K562 (cell line): ENCODE measurements at regions not wholly inside any gene's neighbourhood (a gene's known extent, or its start where the extent isn't known, plus 50 kb on each side); places are given as distances from the start of the nearest gene placed in this dataset.

Experiments
- ATAC-seq: fragments of 200-7000 bp; cut with Tn5 transposase; 3 replicates; pipeline ENCODE4 v1.9.1; 2020; ENCODE audit warnings: moderate library complexity
- BruUV-seq: library from RNA; stranded (reverse); fragments of 400-500 nt; replicated peaks from 2 replicates; lab custom pipeline; 2021; lab: Mats Ljungman, UMichigan
- CTCF ChIA-PET: fragments of 300-600 bp; formaldehyde crosslinking; extraction: SDS; loops from one replicate; lab custom pipeline; 2021; ENCODE audit warnings: low intra/inter-chr PET ratio; lab: Yijun Ruan, JAX
- POLR2A ChIA-PET: fragments of 300-600, 350-650 bp; sonication (Branson Sonifier 250); formaldehyde crosslinking; extraction: SDS; loops from one replicate; lab custom pipeline; 2021; ENCODE audit warnings: antibody characterized with exemption, inconsistent platforms; lab: Yijun Ruan, JAX
- DNase-seq, 4 experiments: peaks; one replicate each; pipeline versions ENCODE4 v3.0.0 to v3.0.0-alpha.2; 2011 to 2018; ENCODE audit warnings: low spot score in 3 of 4, mixed read lengths in 3 of 4; ENCODE audit errors: extremely low read depth in 1 of 4
- FAIRE-seq: peaks from 2 replicates; lab custom pipeline; 2011; peaks lifted over from hg19 to GRCh38; lab: Jason Lieb, UNC
- H2AFZ ChIP-seq: 2 replicates; pipeline ENCODE4 v1.6.0; 2011; ENCODE audit warnings: low read depth, low read length, control low read depth, inconsistent platforms
- H3K27ac ChIP-seq: fragments of 200-600 bp; 3 replicates; pipeline ENCODE4 v1.8.0; 2011; ENCODE audit warnings: low read depth, mild to moderate bottlenecking, control low read depth, inconsistent platforms, low read length, moderate library complexity, mixed read lengths; ENCODE audit errors: extremely low read depth
- H3K27me3 ChIP-seq, 2 experiments: fragments of 300-600 bp in 1 of 2; 2 replicates in 1 of 2; 3 replicates in 1 of 2; pipeline versions ENCODE4 v1.6.0 to v1.8.0; 2011; ENCODE audit warnings: inconsistent platforms in 2 of 2, low read length in 2 of 2, mild to moderate bottlenecking in 1 of 2, mixed read lengths in 1 of 2, moderate library complexity in 1 of 2; ENCODE audit not compliant: control insufficient read depth in 2 of 2, insufficient read depth in 2 of 2
- H3K36me3 ChIP-seq: fragments of 300-600 bp; 3 replicates; pipeline ENCODE4 v1.8.0; 2011; ENCODE audit warnings: mild to moderate bottlenecking, low read length, inconsistent platforms; ENCODE audit not compliant: control insufficient read depth, insufficient read depth
- H3K4me1 ChIP-seq, 2 experiments: fragments of 200-600 bp in 1 of 2; replicated peaks in 1 of 2; 2 replicates in 1 of 2; 3 replicates in 1 of 2; pipeline versions ENCODE4 v1.5.1 to v1.8.0; 2011; ENCODE audit warnings: inconsistent platforms in 2 of 2, low read length in 2 of 2, mild to moderate bottlenecking in 1 of 2, mixed read lengths in 1 of 2, moderate library complexity in 1 of 2; ENCODE audit not compliant: control insufficient read depth in 2 of 2, insufficient read depth in 2 of 2
- H3K4me2 ChIP-seq: 2 replicates; pipeline ENCODE4 v1.6.1; 2011; ENCODE audit warnings: low read length, control low read depth, inconsistent platforms, mixed read lengths; ENCODE audit not compliant: insufficient read depth
- H3K4me3 ChIP-seq: fragments of 200-600 bp; sonication (generic), shearing (Covaris generic); 2 replicates; pipeline ENCODE4 v1.5.1; 2016; ENCODE audit warnings: control low read depth, inconsistent platforms
- H3K79me2 ChIP-seq: fragments of 200-600 bp; 3 replicates; pipeline ENCODE4 v1.8.0; 2011; ENCODE audit warnings: low read length, inconsistent platforms; ENCODE audit not compliant: control insufficient read depth, insufficient read depth
- H3K9ac ChIP-seq, 2 experiments: 2 replicates each; pipeline versions ENCODE4 v1.6.0 to v1.6.1; 2011; ENCODE audit warnings: low read depth in 2 of 2, low read length in 2 of 2, control low read depth in 1 of 2, inconsistent platforms in 1 of 2, mild to moderate bottlenecking in 1 of 2, mixed read lengths in 1 of 2; ENCODE audit not compliant: insufficient read depth in 1 of 2
- H3K9me1 ChIP-seq: one replicate; pipeline ENCODE4 v1.6.0; 2011; ENCODE audit warnings: inconsistent platforms, mild to moderate bottlenecking, low read length, moderate library complexity; ENCODE audit not compliant: control insufficient read depth, insufficient read depth
- H3K9me3 ChIP-seq: replicated peaks from 2 replicates; pipeline ENCODE4 v1.5.1; 2011; ENCODE audit warnings: low read depth, low read length, inconsistent platforms; ENCODE audit not compliant: control insufficient read depth, insufficient read depth
- H4K20me1 ChIP-seq: replicated peaks from 2 replicates; pipeline ENCODE4 v1.6.1; 2011; ENCODE audit warnings: low read length, inconsistent platforms, mixed read lengths; ENCODE audit not compliant: control insufficient read depth, insufficient read depth
- CEBPG ChIP-seq, 3 experiments: fragments of 200-800 bp in 1 of 3; sonication (Bioruptor generic) in 1 of 3; sonication (generic) in 1 of 3; formaldehyde crosslinking in 1 of 3; IDR thresholded peaks in 2 of 3; conservative IDR thresholded peaks in 1 of 3; 2 replicates each; pipeline versions ENCODE4 v1.6.1 to v1.8.0; 2016 to 2022; ENCODE audit warnings: missing compliant biosample characterization in 2 of 3, missing genetic modification characterization in 2 of 3, mild to moderate bottlenecking in 1 of 3, missing genetic modification reagents in 1 of 3
- DMBX1 ChIP-seq: fragments of 250-450 bp; sonication (Bioruptor Pico); IDR thresholded peaks from 2 replicates; pipeline ENCODE4 v1.8.0; 2022; ENCODE audit warnings: inconsistent platforms, mild to moderate bottlenecking, moderate library complexity, borderline replicate concordance
- FOSL1 ChIP-seq: fragments of 200-800 bp; sonication (Bioruptor generic); conservative IDR thresholded peaks from 2 replicates; pipeline ENCODE4 v1.6.1; 2016; ENCODE audit warnings: missing genetic modification characterization, missing compliant biosample characterization
- NUFIP1 ChIP-seq: fragments of 450-650 bp; IDR thresholded peaks from 2 replicates; pipeline ENCODE4 v1.6.1; 2018; ENCODE audit not compliant: partially characterized antibody
- PCBP1 ChIP-seq: fragments of 200-400 bp; formaldehyde crosslinking; IDR thresholded peaks from 2 replicates; pipeline ENCODE4 v1.6.1; 2018; ENCODE audit warnings: mild to moderate bottlenecking, low read depth, low read length; ENCODE audit not compliant: poor library complexity, severe bottlenecking
- ZFPM2 ChIP-seq: fragments of 250-450 bp; sonication (Bioruptor Pico); IDR thresholded peaks from 2 replicates; pipeline ENCODE4 v1.5.1; 2022; ENCODE audit warnings: mild to moderate bottlenecking
- ZNF436 ChIP-seq: fragments of 250-450, 450-650 bp; sonication (Bioruptor Pico); formaldehyde crosslinking; IDR thresholded peaks from 2 replicates; pipeline ENCODE4 v1.7.0; 2020; ENCODE audit warnings: mild to moderate bottlenecking
- ZNF586 ChIP-seq: fragments of 450-650 bp; formaldehyde crosslinking; conservative IDR thresholded peaks from 2 replicates; pipeline ENCODE4 v1.4.0; 2020; ENCODE audit warnings: mild to moderate bottlenecking, moderate library complexity
- ZNF780A ChIP-seq: fragments of 250-450 bp; sonication (Bioruptor Pico); IDR thresholded peaks from 2 replicates; pipeline ENCODE4 v1.5.0; 2021; ENCODE audit warnings: mild to moderate bottlenecking
- WGBS: fragments of 100-300 bp; shearing (Covaris generic); methylation state at CpG from one replicate; pipeline ENCODE4 v1.1.6; 2016; ENCODE audit warnings: low coverage, mixed read lengths; ENCODE audit not compliant: insufficient coverage; ENCODE audit errors: missing lambda C conversion rate; 5-methylcytosine and 5-hydroxymethylcytosine counted together
- in situ Hi-C: fragments of 300-500 bp; cut with MboI; formaldehyde crosslinking; loops from 4 replicates; pipeline ENCODE4 v1.15.0; 2018; ENCODE audit warnings: inconsistent platforms, mixed read lengths
- intact Hi-C: fragments of 100-400 bp; cut with micrococcal nuclease; formaldehyde crosslinking; loops from 2 replicates; pipeline ENCODE4 v1.14.2; 2022
- TF ChIP-seq, protein P1 (sequence below): fragments of 200-800 bp; sonication (Bioruptor generic); IDR thresholded peaks from 2 replicates; pipeline ENCODE4 v1.6.1; 2017; ENCODE audit warnings: missing genetic modification characterization, missing compliant biosample characterization
- TF ChIP-seq, protein P2 (sequence below): fragments of 250-450 bp; sonication (Bioruptor Pico); IDR thresholded peaks from 2 replicates; pipeline ENCODE4 v1.5.0; 2022; ENCODE audit warnings: mild to moderate bottlenecking

DNA sequence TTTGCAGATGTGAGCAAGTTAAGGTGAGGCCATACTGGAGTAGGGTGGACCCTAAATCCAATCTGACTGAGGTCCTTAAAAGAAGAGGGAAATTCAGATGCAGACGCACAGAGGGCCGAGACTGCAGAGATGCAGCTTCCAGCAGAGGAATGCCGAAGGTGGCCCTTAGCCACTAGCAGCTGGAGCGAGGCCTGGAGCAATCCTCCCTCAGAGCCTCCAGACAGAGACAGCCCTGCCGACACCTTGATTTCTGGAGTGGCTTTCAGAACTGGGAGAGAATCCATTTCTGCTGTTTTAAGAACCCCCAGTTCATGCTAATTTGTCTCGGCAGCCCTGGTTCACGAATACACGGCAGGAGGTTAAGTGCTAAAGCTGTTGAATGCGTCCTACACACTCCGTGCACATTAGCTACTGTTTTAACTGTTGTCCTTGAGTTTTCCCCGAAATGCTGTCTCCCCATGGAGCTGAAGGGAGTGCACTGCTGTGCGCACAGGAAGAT is 135.5 kb downstream of the IRF8 start:
- Histone ChIP-seq H3K4me1 (no peaks in the 10 kb centered on the region; a peak in 1 of 5 replicates), H3K4me3 (no peak overlapping the region), H3K27ac (no peak overlapping the region), H3K9ac (no peak overlapping the region), H3K79me2 (no peaks in the 10 kb centered on the region), H3K4me2 (no peak overlapping the region), H3K9me1 (no peaks in the 10 kb centered on the region), H4K20me1 (0 out of 2 replicates have a peak, but pooled peaks cover 2% of the 10 kb centered on the region), H3K9me3 (no peaks in the 10 kb centered on the region), H3K27me3 (peaks cover 22 to 49% of the 10 kb centered on the region in 2 experiments), H3K36me3 (no peaks in the 10 kb centered on the region), H2AFZ (no peak overlapping the region)
- intact Hi-C loops (no loop called here), in situ Hi-C loops (no loop called here)
- ATAC-seq (no peak), DNase-seq (no peak), FAIRE-seq (no peak)
- BruUV-seq, result no TSS peak
- TF ChIP-seq CEBPG (CRISPR knock-in tag; IDR thresholded peaks at IDR 0.05) (no peak), CEBPG (tag; conservative IDR thresholded peaks at IDR 0.05 in 1 of 2, IDR thresholded peaks at IDR 0.05 in 1 of 2) (no peak), ZNF586 (CRISPR knock-in tag) (no peak), ZNF780A (CRISPR knock-in tag) (no peak)
- POLR2A ChIA-PET, result interaction anchor here (1.0 kb wide), 1 partner anchor 8 kb away, joined by 4 read pairs; no protein-coding TSS in a partner anchor
- CTCF ChIA-PET, result no interaction called here
- 1% methylated on average over 12 of the region's 12 CpGs for WGBS

DNA sequence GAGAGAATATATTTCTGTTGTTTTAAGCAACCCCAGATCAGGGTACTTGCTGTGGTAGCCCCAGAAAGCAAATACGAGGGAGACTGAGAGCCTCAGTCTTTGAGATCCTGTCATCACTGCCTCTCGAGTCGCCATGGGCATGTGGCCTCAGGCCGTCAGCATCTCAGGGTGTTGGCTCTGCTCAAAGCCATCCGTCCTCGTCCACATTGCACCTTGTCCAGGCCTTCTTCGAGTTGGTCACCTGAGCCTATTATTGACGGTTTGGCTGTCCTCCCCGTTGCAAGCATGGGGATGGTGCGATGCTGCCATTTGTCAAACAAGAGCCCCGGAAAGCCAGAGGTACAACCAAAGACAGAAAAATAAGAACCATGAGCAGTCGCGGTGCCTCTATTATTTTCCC is 136.9 kb downstream of the IRF8 start:
- in situ Hi-C loops, result no loop called here
- no peak for ATAC-seq
- 1% methylated on average over 13 of the region's 13 CpGs for WGBS
- TF ChIP-seq NUFIP1 (no peak), FOSL1 (tag) (no peak), ZFPM2 (CRISPR knock-in tag) (no peak), PCBP1 (no peak), ZNF436 (no peak), DMBX1 (CRISPR knock-in tag) (no peak)
- TF ChIP-seq, protein P1, sequence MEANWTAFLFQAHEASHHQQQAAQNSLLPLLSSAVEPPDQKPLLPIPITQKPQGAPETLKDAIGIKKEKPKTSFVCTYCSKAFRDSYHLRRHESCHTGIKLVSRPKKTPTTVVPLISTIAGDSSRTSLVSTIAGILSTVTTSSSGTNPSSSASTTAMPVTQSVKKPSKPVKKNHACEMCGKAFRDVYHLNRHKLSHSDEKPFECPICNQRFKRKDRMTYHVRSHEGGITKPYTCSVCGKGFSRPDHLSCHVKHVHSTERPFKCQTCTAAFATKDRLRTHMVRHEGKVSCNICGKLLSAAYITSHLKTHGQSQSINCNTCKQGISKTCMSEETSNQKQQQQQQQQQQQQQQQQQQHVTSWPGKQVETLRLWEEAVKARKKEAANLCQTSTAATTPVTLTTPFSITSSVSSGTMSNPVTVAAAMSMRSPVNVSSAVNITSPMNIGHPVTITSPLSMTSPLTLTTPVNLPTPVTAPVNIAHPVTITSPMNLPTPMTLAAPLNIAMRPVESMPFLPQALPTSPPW (CRISPR knock-in tag), result no peak
- TF ChIP-seq, protein P2, sequence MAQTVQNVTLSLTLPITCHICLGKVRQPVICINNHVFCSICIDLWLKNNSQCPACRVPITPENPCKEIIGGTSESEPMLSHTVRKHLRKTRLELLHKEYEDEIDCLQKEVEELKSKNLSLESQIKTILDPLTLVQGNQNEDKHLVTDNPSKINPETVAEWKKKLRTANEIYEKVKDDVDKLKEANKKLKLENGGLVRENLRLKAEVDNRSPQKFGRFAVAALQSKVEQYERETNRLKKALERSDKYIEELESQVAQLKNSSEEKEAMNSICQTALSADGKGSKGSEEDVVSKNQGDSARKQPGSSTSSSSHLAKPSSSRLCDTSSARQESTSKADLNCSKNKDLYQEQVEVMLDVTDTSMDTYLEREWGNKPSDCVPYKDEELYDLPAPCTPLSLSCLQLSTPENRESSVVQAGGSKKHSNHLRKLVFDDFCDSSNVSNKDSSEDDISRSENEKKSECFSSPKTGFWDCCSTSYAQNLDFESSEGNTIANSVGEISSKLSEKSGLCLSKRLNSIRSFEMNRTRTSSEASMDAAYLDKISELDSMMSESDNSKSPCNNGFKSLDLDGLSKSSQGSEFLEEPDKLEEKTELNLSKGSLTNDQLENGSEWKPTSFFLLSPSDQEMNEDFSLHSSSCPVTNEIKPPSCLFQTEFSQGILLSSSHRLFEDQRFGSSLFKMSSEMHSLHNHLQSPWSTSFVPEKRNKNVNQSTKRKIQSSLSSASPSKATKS (CRISPR knock-in tag), result no peak

More for the DNA sequence above, 136.9 kb downstream of the IRF8 start:
- ChIA-PET CTCF (no interaction called here), POLR2A (interaction anchor here (0.6 kb wide), 1 partner anchor 463 kb away, joined by 3 read pairs; no protein-coding TSS in a partner anchor)
- no peak overlapping the region for H3K4me3 ChIP-seq
- no peak overlapping the region for H3K4me2 ChIP-seq
- BruUV-seq, result no TSS peak
- intact Hi-C loops, result no loop called here
- H3K9me1 ChIP-seq, result no peaks in the 10 kb centered on the region
- no peak for FAIRE-seq
- H2AFZ ChIP-seq, result no peak overlapping the region
- no peak for DNase-seq
- H3K9me3 ChIP-seq, result no peaks in the 10 kb centered on the region
- no peaks in the 10 kb centered on the region for H3K79me2 ChIP-seq
- no peaks in the 10 kb centered on the region; a peak in 1 of 5 replicates for H3K4me1 ChIP-seq
- no peak overlapping the region for H3K9ac ChIP-seq
- H3K27me3 ChIP-seq, result peaks cover 25 to 58% of the 10 kb centered on the region in 2 experiments
- peaks cover 9% of the 10 kb centered on the region; the same call in 1 of the 2 replicates for H4K20me1 ChIP-seq
- H3K36me3 ChIP-seq, result no peaks in the 10 kb centered on the region
- no peak overlapping the region for H3K27ac ChIP-seq
